SK-N-SH (cell line): ENCODE measurements at regions not wholly inside any gene's neighbourhood (a gene's known extent, or its start where the extent isn't known, plus 50 kb on each side); places are given as distances from the start of the nearest gene placed in this dataset.
A peak's percentile ranks its signal among the peaks of the same experiment; 100 is the strongest.

ENCODE experiments used
- CTCF ChIA-PET: fragments of 300-600, 350-600 bp; formaldehyde crosslinking; extraction: SDS; loops from one replicate; lab custom pipeline; 2021; lab: Yijun Ruan, JAX
- POLR2A ChIA-PET: fragments of 350-600 bp; sonication (Branson Sonifier 250); formaldehyde crosslinking; extraction: SDS; loops from one replicate; lab custom pipeline; 2020; ENCODE audit warnings: antibody characterized with exemption, inconsistent platforms; lab: Yijun Ruan, JAX
- DNase-seq: peaks from one replicate; pipeline ENCODE4 v3.0.0; 2012
- H2AFZ ChIP-seq: fragments of 200-600 bp; sonication (generic); 2 replicates; pipeline ENCODE4 v1.8.1; 2016; ENCODE audit warnings: antibody characterized with exemption, mild to moderate bottlenecking, low read depth
- H3F3A ChIP-seq: fragments of 200-600 bp; sonication (generic); replicated peaks from 2 replicates; pipeline ENCODE3; 2016; ENCODE audit warnings: antibody characterized with exemption, mild to moderate bottlenecking; ENCODE audit not compliant: insufficient read depth
- H3K27ac ChIP-seq, 2 experiments: fragments of 200-500 bp in 1 of 2; fragments of 200-600 bp in 1 of 2; sonication (Bioruptor generic) in 1 of 2; sonication (generic), shearing (Covaris generic) in 1 of 2; 2 replicates each; pipeline versions ENCODE4 v1.5.1 to v1.6.1; 2014 to 2016; ENCODE audit warnings: low read depth in 2 of 2, inconsistent platforms in 1 of 2, low read length in 1 of 2, mild to moderate bottlenecking in 1 of 2, mixed read lengths in 1 of 2
- H3K27me3 ChIP-seq: fragments of 200-600 bp; sonication (generic), shearing (Covaris generic); 2 replicates; pipeline ENCODE4 v1.6.1; 2016; ENCODE audit warnings: mixed run types; ENCODE audit not compliant: insufficient read depth
- H3K36me3 ChIP-seq, 2 experiments: fragments of 200-500 bp in 1 of 2; fragments of 200-600 bp in 1 of 2; sonication (Bioruptor generic) in 1 of 2; sonication (generic) in 1 of 2; replicated peaks in 1 of 2; 2 replicates each; pipeline versions ENCODE3 to v1.5.1; 2014 to 2016; ENCODE audit warnings: low read length in 1 of 2, mild to moderate bottlenecking in 1 of 2; ENCODE audit not compliant: insufficient read depth in 2 of 2, control insufficient read depth in 1 of 2
- H3K4me1 ChIP-seq, 2 experiments: fragments of 200-500 bp in 1 of 2; fragments of 200-600 bp in 1 of 2; sonication (Bioruptor generic) in 1 of 2; sonication (generic), shearing (Covaris generic) in 1 of 2; 2 replicates each; pipeline versions ENCODE4 v1.5.1 to v1.6.1; 2014 to 2016; ENCODE audit warnings: low read depth in 1 of 2, low read length in 1 of 2, mixed run types in 1 of 2; ENCODE audit not compliant: insufficient read depth in 2 of 2, control insufficient read depth in 1 of 2
- H3K4me2 ChIP-seq: fragments of 200-600 bp; sonication (generic), shearing (Covaris generic); 2 replicates; pipeline ENCODE4 v1.6.1; 2017; ENCODE audit warnings: mixed run types
- H3K4me3 ChIP-seq, 2 experiments: fragments of 200-500 bp in 1 of 2; fragments of 200-600 bp in 1 of 2; sonication (Bioruptor generic) in 1 of 2; sonication (generic), shearing (Covaris generic) in 1 of 2; 2 replicates each; pipeline versions ENCODE4 v1.5.1 to v1.8.1; 2014 to 2016; ENCODE audit warnings: low read depth in 2 of 2, inconsistent platforms in 1 of 2, low read length in 1 of 2, mild to moderate bottlenecking in 1 of 2, mixed read lengths in 1 of 2, moderate library complexity in 1 of 2
- H3K79me2 ChIP-seq: fragments of 200-600 bp; sonication (generic); 2 replicates; pipeline ENCODE4 v1.8.1; 2017; ENCODE audit warnings: mild to moderate bottlenecking; ENCODE audit not compliant: insufficient read depth
- H3K9ac ChIP-seq: fragments of 200-600 bp; sonication (generic); 2 replicates; pipeline ENCODE4 v1.6.1; 2017; ENCODE audit warnings: mixed run types
- H3K9me2 ChIP-seq: fragments of 200-600 bp; sonication (generic); 2 replicates; pipeline ENCODE4 v1.6.1; 2017; ENCODE audit warnings: mixed run types
- H3K9me3 ChIP-seq: fragments of 200-600 bp; sonication (generic); 2 replicates; pipeline ENCODE4 v1.6.1; 2017; ENCODE audit warnings: mixed run types, mild to moderate bottlenecking, moderate library complexity
- H4K20me1 ChIP-seq: fragments of 200-600 bp; sonication (generic); 2 replicates; pipeline ENCODE4 v1.6.1; 2017; ENCODE audit warnings: mild to moderate bottlenecking, mixed run types; ENCODE audit not compliant: insufficient read depth
- CHD2 ChIP-seq: fragments of 150-350 bp; IDR thresholded peaks from 2 replicates; pipeline ENCODE4 v1.6.1; 2018; ENCODE audit warnings: low read length; ENCODE audit not compliant: partially characterized antibody
- ELF1 ChIP-seq: IDR thresholded peaks from 2 replicates; pipeline ENCODE4 v1.4.0; 2012
- FOSL2 ChIP-seq: IDR thresholded peaks from 2 replicates; pipeline ENCODE4 v1.4.0; 2012; ENCODE audit warnings: low read depth, mild to moderate bottlenecking, moderate library complexity, borderline replicate concordance
- GATA2 ChIP-seq: sonication (generic); formaldehyde crosslinking; IDR thresholded peaks from 2 replicates; pipeline ENCODE4 v1.5.0; 2020; ENCODE audit warnings: mild to moderate bottlenecking, missing genetic modification reagents
- MAX ChIP-seq: IDR thresholded peaks from 2 replicates; pipeline ENCODE4 v1.4.0; 2012; ENCODE audit warnings: low read depth
- MEF2A ChIP-seq: IDR thresholded peaks from 2 replicates; pipeline ENCODE4 v1.4.0; 2012; ENCODE audit warnings: low read depth, borderline replicate concordance
- RAD21 ChIP-seq: IDR thresholded peaks from 2 replicates; pipeline ENCODE4 v1.6.1; 2012; ENCODE audit warnings: mild to moderate bottlenecking, low read length
- REST ChIP-seq: IDR thresholded peaks from 2 replicates; pipeline ENCODE4 v1.6.1; 2012; ENCODE audit warnings: mild to moderate bottlenecking, low read depth, low read length, moderate library complexity
- RFX5 ChIP-seq: IDR thresholded peaks from 2 replicates; pipeline ENCODE4 v1.6.1; 2012; ENCODE audit warnings: mild to moderate bottlenecking, improper control_type of control experiment, low read length
- RXRA ChIP-seq: IDR thresholded peaks from 2 replicates; pipeline ENCODE4 v1.4.0; 2012; ENCODE audit warnings: low read depth, mild to moderate bottlenecking, borderline replicate concordance
- SMC3 ChIP-seq: IDR thresholded peaks from 2 replicates; pipeline ENCODE4 v1.6.1; 2012; ENCODE audit warnings: low read depth, low read length, improper control_type of control experiment
- TAF1 ChIP-seq: IDR thresholded peaks from 2 replicates; pipeline ENCODE4 v1.6.1; 2012; ENCODE audit warnings: low read depth, mild to moderate bottlenecking, low read length, moderate library complexity, borderline replicate concordance
- WGBS: methylation state at CpG from one replicate; pipeline ENCODE4 v1.1.6; 2017; ENCODE audit warnings: low lambda C conversion rate; 5-methylcytosine and 5-hydroxymethylcytosine counted together
- TF ChIP-seq, protein P1 (sequence below): IDR thresholded peaks from 2 replicates; pipeline ENCODE4 v1.4.0; 2012; ENCODE audit warnings: low read depth, borderline replicate concordance
- TF ChIP-seq, protein P2 (sequence below): IDR thresholded peaks from 2 replicates; pipeline ENCODE4; 2012
- TF ChIP-seq, protein P3 (sequence below): fragments of 150-350 bp; IDR thresholded peaks from 2 replicates; pipeline ENCODE4 v1.6.1; 2016; ENCODE audit warnings: mild to moderate bottlenecking, low read depth, low read length
- TF ChIP-seq, protein P4 (sequence below): IDR thresholded peaks from 2 replicates; pipeline ENCODE4 v1.4.0; 2012; ENCODE audit warnings: low read depth, borderline replicate concordance

- no peak for TF ChIP-seq SMC3
- TF ChIP-seq, protein P1, sequence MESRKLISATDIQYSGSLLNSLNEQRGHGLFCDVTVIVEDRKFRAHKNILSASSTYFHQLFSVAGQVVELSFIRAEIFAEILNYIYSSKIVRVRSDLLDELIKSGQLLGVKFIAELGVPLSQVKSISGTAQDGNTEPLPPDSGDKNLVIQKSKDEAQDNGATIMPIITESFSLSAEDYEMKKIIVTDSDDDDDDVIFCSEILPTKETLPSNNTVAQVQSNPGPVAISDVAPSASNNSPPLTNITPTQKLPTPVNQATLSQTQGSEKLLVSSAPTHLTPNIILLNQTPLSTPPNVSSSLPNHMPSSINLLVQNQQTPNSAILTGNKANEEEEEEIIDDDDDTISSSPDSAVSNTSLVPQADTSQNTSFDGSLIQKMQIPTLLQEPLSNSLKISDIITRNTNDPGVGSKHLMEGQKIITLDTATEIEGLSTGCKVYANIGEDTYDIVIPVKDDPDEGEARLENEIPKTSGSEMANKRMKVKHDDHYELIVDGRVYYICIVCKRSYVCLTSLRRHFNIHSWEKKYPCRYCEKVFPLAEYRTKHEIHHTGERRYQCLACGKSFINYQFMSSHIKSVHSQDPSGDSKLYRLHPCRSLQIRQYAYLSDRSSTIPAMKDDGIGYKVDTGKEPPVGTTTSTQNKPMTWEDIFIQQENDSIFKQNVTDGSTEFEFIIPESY, result no peak
- TF ChIP-seq RAD21, result no peak
- TF ChIP-seq RFX5, result no peak
- no peak for TF ChIP-seq RXRA
- TF ChIP-seq GATA2, result no peak
- TF ChIP-seq, protein P2, sequence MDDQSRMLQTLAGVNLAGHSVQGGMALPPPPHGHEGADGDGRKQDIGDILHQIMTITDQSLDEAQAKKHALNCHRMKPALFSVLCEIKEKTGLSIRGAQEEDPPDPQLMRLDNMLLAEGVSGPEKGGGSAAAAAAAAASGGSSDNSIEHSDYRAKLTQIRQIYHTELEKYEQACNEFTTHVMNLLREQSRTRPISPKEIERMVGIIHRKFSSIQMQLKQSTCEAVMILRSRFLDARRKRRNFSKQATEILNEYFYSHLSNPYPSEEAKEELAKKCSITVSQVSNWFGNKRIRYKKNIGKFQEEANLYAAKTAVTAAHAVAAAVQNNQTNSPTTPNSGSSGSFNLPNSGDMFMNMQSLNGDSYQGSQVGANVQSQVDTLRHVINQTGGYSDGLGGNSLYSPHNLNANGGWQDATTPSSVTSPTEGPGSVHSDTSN, result peak; percentile 33
- no peak for TF ChIP-seq CHD2
- peak; percentile 24; the same call in 1 of the 2 replicates for TF ChIP-seq MAX
- no peak for TF ChIP-seq ELF1
- no peak for TF ChIP-seq TAF1
- peak; percentile 76; the same call in 1 of the 2 replicates for TF ChIP-seq FOSL2
Measured at GRCh38 chr3:13217736-13218540, 144.7 kb upstream of the IQSEC1 start (continued).

DNA sequence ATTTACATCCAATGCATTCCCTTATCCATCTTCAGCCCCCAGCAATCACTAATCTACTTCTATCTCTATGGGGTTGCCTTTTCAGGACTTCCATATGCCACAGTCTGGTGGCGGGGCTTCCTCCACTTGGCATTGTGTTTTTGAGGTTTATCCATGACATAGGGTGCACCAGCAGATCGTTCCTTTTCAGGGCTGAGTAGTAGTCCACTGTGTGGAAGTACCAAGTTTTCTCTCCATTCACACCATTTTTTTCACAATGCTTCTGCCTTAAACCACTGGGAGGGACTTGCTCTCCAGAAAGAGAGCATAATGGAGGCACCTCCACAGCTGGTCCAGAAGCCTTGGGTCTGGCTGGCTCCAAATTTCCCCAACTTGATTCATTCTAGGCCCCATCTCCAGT, 144.0 kb upstream of the IQSEC1 start:
- no peak overlapping the region for H3K27ac ChIP-seq
- no peaks in the 10 kb centered on the region for H3F3A ChIP-seq
- H3K4me1 ChIP-seq, result peaks cover 0 to 5% of the 10 kb centered on the region in 2 experiments; a peak in 1 of 4 replicates
- no peak for TF ChIP-seq REST
- TF ChIP-seq, protein P3, sequence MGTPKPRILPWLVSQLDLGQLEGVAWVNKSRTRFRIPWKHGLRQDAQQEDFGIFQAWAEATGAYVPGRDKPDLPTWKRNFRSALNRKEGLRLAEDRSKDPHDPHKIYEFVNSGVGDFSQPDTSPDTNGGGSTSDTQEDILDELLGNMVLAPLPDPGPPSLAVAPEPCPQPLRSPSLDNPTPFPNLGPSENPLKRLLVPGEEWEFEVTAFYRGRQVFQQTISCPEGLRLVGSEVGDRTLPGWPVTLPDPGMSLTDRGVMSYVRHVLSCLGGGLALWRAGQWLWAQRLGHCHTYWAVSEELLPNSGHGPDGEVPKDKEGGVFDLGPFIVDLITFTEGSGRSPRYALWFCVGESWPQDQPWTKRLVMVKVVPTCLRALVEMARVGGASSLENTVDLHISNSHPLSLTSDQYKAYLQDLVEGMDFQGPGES, result no peak
- TF ChIP-seq MEF2A, result no peak
- no peak for TF ChIP-seq FOSL2
- TF ChIP-seq CHD2, result no peak
- no peak for TF ChIP-seq RXRA
- TF ChIP-seq, protein P4, sequence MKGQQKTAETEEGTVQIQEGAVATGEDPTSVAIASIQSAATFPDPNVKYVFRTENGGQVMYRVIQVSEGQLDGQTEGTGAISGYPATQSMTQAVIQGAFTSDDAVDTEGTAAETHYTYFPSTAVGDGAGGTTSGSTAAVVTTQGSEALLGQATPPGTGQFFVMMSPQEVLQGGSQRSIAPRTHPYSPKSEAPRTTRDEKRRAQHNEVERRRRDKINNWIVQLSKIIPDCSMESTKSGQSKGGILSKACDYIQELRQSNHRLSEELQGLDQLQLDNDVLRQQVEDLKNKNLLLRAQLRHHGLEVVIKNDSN, result no peak
- TF ChIP-seq RAD21, result no peak
- no peak for TF ChIP-seq GATA2
- H3K27me3 ChIP-seq, result no peaks in the 10 kb centered on the region
- DNase-seq, result no peak
- H3K79me2 ChIP-seq, result no peaks in the 10 kb centered on the region
- H2AFZ ChIP-seq, result no peak overlapping the region
- CTCF ChIA-PET, result no interaction called here
- no peaks in the 10 kb centered on the region for H3K9me2 ChIP-seq
- no peaks in the 10 kb centered on the region for H4K20me1 ChIP-seq
- H3K9ac ChIP-seq, result no peak overlapping the region
- WGBS, result 63% methylated on average over 2 of the region's 2 CpGs
- no peaks in the 10 kb centered on the region for H3K36me3 ChIP-seq
- no peaks in the 10 kb centered on the region for H3K9me3 ChIP-seq
- H3K4me2 ChIP-seq, result no peak overlapping the region
- POLR2A ChIA-PET, result no interaction called here
- H3K4me3 ChIP-seq, result no peak overlapping the region
